HCT116 (cell line): ENCODE measurements at regions not wholly inside any gene's neighbourhood (a gene's known extent, or its start where the extent isn't known, plus 50 kb on each side); places are given as distances from the start of the nearest gene placed in this dataset.

Source experiments
- ATAC-seq: fragments of 200-7000 bp; cut with Tn5 transposase; 2 replicates; pipeline ENCODE4 v1.9.1; 2020; ENCODE audit warnings: mild to moderate bottlenecking, moderate library complexity
- BruUV-seq: library from RNA; stranded (reverse); fragments of 400-500 nt; replicated peaks from 2 replicates; lab custom pipeline; 2021; lab: Mats Ljungman, UMichigan
- CTCF ChIA-PET: fragments of 300-600 bp; sonication (Branson Sonifier 250); formaldehyde crosslinking; loops from one replicate; lab custom pipeline; 2021; ENCODE audit warnings: antibody characterized with exemption; lab: Charles Lee
- POLR2A ChIA-PET: fragments of 300-600, 350-600 bp; sonication (Branson Sonifier 250); formaldehyde crosslinking; loops from one replicate; lab custom pipeline; 2021; ENCODE audit warnings: antibody characterized with exemption; lab: Charles Lee
- RAD21 ChIA-PET, 2 experiments: fragments of 300-600 bp; sonication (Branson Sonifier 250); formaldehyde crosslinking; loops; one replicate each; lab custom pipeline; 2023; ENCODE audit warnings: low total read pairs in 2 of 2; ENCODE audit not compliant: uncharacterized antibody in 2 of 2, unreplicated experiment in 2 of 2, low non-redundant PET in 1 of 2; lab: Charles Lee
- DNase-seq: peaks from one replicate; pipeline ENCODE4 v3.0.0-alpha.2; 2010; ENCODE audit warnings: low read depth, low spot score
- H2AFZ ChIP-seq: fragments of 200-600 bp; shearing (Covaris generic), sonication (generic); 2 replicates; pipeline ENCODE4 v1.6.1; 2017; ENCODE audit warnings: low read depth, mixed run types, mixed read lengths, antibody characterized with exemption, low read length; ENCODE audit not compliant: poor library complexity, severe bottlenecking
- H3K27ac ChIP-seq: 2 replicates; pipeline ENCODE4 v1.5.1; 2012; ENCODE audit warnings: low read depth, low read length
- H3K27me3 ChIP-seq: fragments of 200-600 bp; sonication (generic); 2 replicates; pipeline ENCODE4 v1.6.1; 2016; ENCODE audit warnings: mixed run types, low read length, mixed read lengths; ENCODE audit not compliant: insufficient read depth
- H3K36me3 ChIP-seq, 2 experiments: fragments of 200-500 bp in 1 of 2; fragments of 200-600 bp in 1 of 2; sonication (Bioruptor generic) in 1 of 2; sonication (generic) in 1 of 2; 2 replicates each; pipeline versions ENCODE4 v1.5.1 to v1.6.1; 2014 to 2016; ENCODE audit warnings: low read length in 2 of 2, inconsistent platforms in 1 of 2, mixed read lengths in 1 of 2, mixed run types in 1 of 2; ENCODE audit not compliant: insufficient read depth in 2 of 2, control insufficient read depth in 1 of 2
- H3K4me1 ChIP-seq, 2 experiments: fragments of 200-600 bp in 1 of 2; sonication (generic) in 1 of 2; 2 replicates each; pipeline versions ENCODE4 v1.5.1 to v1.6.1; 2012 to 2017; ENCODE audit warnings: low read length in 2 of 2, inconsistent platforms in 1 of 2, mild to moderate bottlenecking in 1 of 2, mixed read lengths in 1 of 2, mixed run types in 1 of 2, moderate library complexity in 1 of 2; ENCODE audit not compliant: insufficient read depth in 2 of 2, control insufficient read depth in 1 of 2
- H3K4me2 ChIP-seq: fragments of 200-600 bp; sonication (generic); 2 replicates; pipeline ENCODE4 v1.6.1; 2017; ENCODE audit warnings: mixed run types, low read length, mixed read lengths
- H3K4me3 ChIP-seq, 2 experiments: fragments of 200-600 bp in 1 of 2; sonication (generic) in 1 of 2; replicated peaks in 1 of 2; 2 replicates each; pipeline ENCODE4 v1.5.1; 2011 to 2016; ENCODE audit warnings: low read length in 2 of 2, control low read depth in 1 of 2, low read depth in 1 of 2, mild to moderate bottlenecking in 1 of 2, mixed read lengths in 1 of 2, mixed run types in 1 of 2
- H3K79me2 ChIP-seq: fragments of 200-600 bp; sonication (generic); 2 replicates; pipeline ENCODE4 v1.6.1; 2017; ENCODE audit warnings: mild to moderate bottlenecking, mixed run types, low read length, moderate library complexity, mixed read lengths; ENCODE audit not compliant: insufficient read depth
- H3K9ac ChIP-seq: fragments of 200-600 bp; sonication (generic); 2 replicates; pipeline ENCODE4 v1.6.1; 2016; ENCODE audit warnings: low read length, mixed read lengths
- H3K9me2 ChIP-seq: fragments of 200-600 bp; sonication (generic), shearing (Covaris generic); 2 replicates; pipeline ENCODE4 v1.6.1; 2017; ENCODE audit warnings: mixed run types, mild to moderate bottlenecking, moderate library complexity; ENCODE audit not compliant: insufficient read depth
- H3K9me3 ChIP-seq, 2 experiments: fragments of 200-500 bp in 1 of 2; fragments of 200-600 bp in 1 of 2; sonication (Bioruptor generic) in 1 of 2; sonication (generic) in 1 of 2; 2 replicates each; pipeline ENCODE4 v1.6.1; 2014 to 2017; ENCODE audit warnings: low read length in 2 of 2, mixed read lengths in 2 of 2, inconsistent platforms in 1 of 2, low read depth in 1 of 2, mild to moderate bottlenecking in 1 of 2, mixed run types in 1 of 2, moderate library complexity in 1 of 2; ENCODE audit not compliant: control insufficient read depth in 1 of 2, insufficient read depth in 1 of 2
- H4K20me1 ChIP-seq: fragments of 200-600 bp; sonication (generic), shearing (Covaris generic); 2 replicates; pipeline ENCODE4 v1.6.1; 2017; ENCODE audit warnings: mixed run types, mild to moderate bottlenecking, moderate library complexity; ENCODE audit not compliant: insufficient read depth
- ATF3 ChIP-seq: IDR thresholded peaks from 2 replicates; pipeline ENCODE4 v1.6.1; 2012
- CBX3 ChIP-seq: IDR thresholded peaks from 2 replicates; pipeline ENCODE4 v1.6.1; 2012; ENCODE audit warnings: low read depth
- CEBPB ChIP-seq: IDR thresholded peaks from 2 replicates; pipeline ENCODE4 v1.6.1; 2012; ENCODE audit warnings: low read depth
- CTCF ChIP-seq, 3 experiments: fragments of 200-600 bp in 1 of 3; sonication (generic) in 1 of 3; IDR thresholded peaks in 2 of 3; conservative IDR thresholded peaks in 1 of 3; 2 replicates each; pipeline ENCODE4 v1.5.1; 2012 to 2017; ENCODE audit warnings: low read depth in 2 of 3, low read length in 2 of 3, antibody characterized with exemption in 1 of 3, borderline replicate concordance in 1 of 3, control low read depth in 1 of 3, mild to moderate bottlenecking in 1 of 3, mixed read lengths in 1 of 3, mixed run types in 1 of 3, moderate library complexity in 1 of 3; ENCODE audit not compliant: insufficient read depth in 1 of 3
- EGR1 ChIP-seq: IDR thresholded peaks from 2 replicates; pipeline ENCODE4 v1.6.1; 2012; ENCODE audit warnings: low read depth
- ELF1 ChIP-seq: IDR thresholded peaks from 2 replicates; pipeline ENCODE4 v1.6.1; 2012; ENCODE audit warnings: low read depth, borderline replicate concordance
- EZH2 ChIP-seq: fragments of 200-600 bp; sonication (generic); IDR thresholded peaks from 2 replicates; pipeline ENCODE4 v1.6.1; 2017; ENCODE audit warnings: antibody characterized with exemption, mixed run types
- JUND ChIP-seq: IDR thresholded peaks from 2 replicates; pipeline ENCODE4 v1.6.1; 2012
- MAX ChIP-seq: IDR thresholded peaks from 2 replicates; pipeline ENCODE4 v1.6.1; 2012
- POLR2A ChIP-seq: IDR thresholded peaks from 2 replicates; pipeline ENCODE4 v1.7.0; 2011; ENCODE audit warnings: borderline replicate concordance; ENCODE audit not compliant: insufficient read depth, insufficient read length; ENCODE audit errors: extremely low read depth
- POLR2AphosphoS5 ChIP-seq: IDR thresholded peaks from 2 replicates; pipeline ENCODE4 v1.6.1; 2011; ENCODE audit warnings: mild to moderate bottlenecking, low read depth, low read length, moderate library complexity
- RAD21 ChIP-seq: IDR thresholded peaks from 2 replicates; pipeline ENCODE4 v1.6.1; 2012; ENCODE audit warnings: low read depth, mild to moderate bottlenecking
- SP1 ChIP-seq: IDR thresholded peaks from 2 replicates; pipeline ENCODE4 v1.6.1; 2012; ENCODE audit warnings: low read depth
- TCF7L2 ChIP-seq: IDR thresholded peaks from 2 replicates; pipeline ENCODE4 v1.7.0; 2011; ENCODE audit warnings: borderline replicate concordance, inconsistent platforms; ENCODE audit not compliant: insufficient read depth, insufficient read length; ENCODE audit errors: extremely low read depth
- YY1 ChIP-seq: IDR thresholded peaks from 2 replicates; pipeline ENCODE4 v1.6.1; 2011; ENCODE audit warnings: low read length, low read depth, moderate library complexity, mild to moderate bottlenecking; ENCODE audit not compliant: insufficient replicate concordance; ENCODE audit errors: extremely low read depth
- ZBTB33 ChIP-seq: IDR thresholded peaks from 2 replicates; pipeline ENCODE4 v1.6.1; 2011; ENCODE audit warnings: mild to moderate bottlenecking, low read length, moderate library complexity; ENCODE audit not compliant: insufficient replicate concordance; ENCODE audit errors: extremely low read depth
- ZFX ChIP-seq: fragments of 450-650 bp; IDR thresholded peaks from 2 replicates; pipeline ENCODE4 v1.6.1; 2017
- ZNF274 ChIP-seq: fragments of 200-500 bp; sonication (Bioruptor generic); IDR thresholded peaks from 2 replicates; pipeline ENCODE4 v1.6.1; 2014; ENCODE audit warnings: mild to moderate bottlenecking, low read depth, low read length, inconsistent platforms
- intact Hi-C: fragments of 100-400 bp; cut with micrococcal nuclease; formaldehyde crosslinking; loops from 2 replicates; pipeline ENCODE4 v1.10.0; 2022

- ChIA-PET RAD21 (interaction anchor here (0.6 to 1.2 kb wide), 2 partner anchors 26 to 72 kb away, joined by 3 read pairs; no protein-coding TSS in a partner anchor), CTCF (no interaction called here), POLR2A (no interaction called here)
- Histone ChIP-seq H3K27me3 (no peaks in the 10 kb centered on the region), H3K9me3 (no peaks in the 10 kb centered on the region; a peak in 1 of 4 replicates), H3K79me2 (no peaks in the 10 kb centered on the region), H3K4me3 (no peak overlapping the region), H3K9me2 (no peaks in the 10 kb centered on the region), H3K27ac (no peak overlapping the region), H3K4me1 (peaks cover 0 to 3% of the 10 kb centered on the region in 2 experiments; a peak in 1 of 4 replicates), H3K4me2 (no peak overlapping the region), H2AFZ (no peak overlapping the region), H4K20me1 (no peaks in the 10 kb centered on the region), H3K36me3 (no peaks in the 10 kb centered on the region), H3K9ac (no peak overlapping the region)
- ATAC-seq = no peak
- TF ChIP-seq YY1 = no peak
- TF ChIP-seq TCF7L2 = no peak
- no peak for TF ChIP-seq ZNF274
- no TSS peak for BruUV-seq
- intact Hi-C loops = loop anchor here (2.0 to 5.0 kb wide), 2 partner anchors 577 to 719 kb away; no protein-coding TSS in a partner anchor
- no peak for DNase-seq
Measured at GRCh38 chr9:124121725-124122124, 110.2 kb downstream of the LHX2 start.

GRCh38 chr9:124122321-124122720, 110.8 kb downstream of the LHX2 start:
- H3K9ac ChIP-seq = no peak overlapping the region
- no peaks in the 10 kb centered on the region for H4K20me1 ChIP-seq
- no peak overlapping the region for H3K4me3 ChIP-seq
- intact Hi-C loops = loop anchor here (2.0 to 5.0 kb wide), 2 partner anchors 578 to 720 kb away; no protein-coding TSS in a partner anchor
- H3K4me1 ChIP-seq = peaks cover 0 to 3% of the 10 kb centered on the region in 2 experiments; a peak in 1 of 4 replicates
- BruUV-seq = no TSS peak
- no peak overlapping the region for H2AFZ ChIP-seq
- no peaks in the 10 kb centered on the region for H3K79me2 ChIP-seq
- ChIA-PET RAD21 (interaction anchor here (0.6 to 1.2 kb wide), 2 partner anchors 27 to 73 kb away, joined by 3 read pairs; no protein-coding TSS in a partner anchor), POLR2A (no interaction called here), CTCF (interaction anchor here (0.9 to 1.2 kb wide), 2 partner anchors 265 to 267 kb away, joined by 3 to 4 read pairs; no protein-coding TSS in a partner anchor)
- H3K9me3 ChIP-seq = no peaks in the 10 kb centered on the region
- no peaks in the 10 kb centered on the region for H3K36me3 ChIP-seq
- no peak overlapping the region for H3K27ac ChIP-seq
- H3K9me2 ChIP-seq = no peaks in the 10 kb centered on the region
- no peak overlapping the region for H3K4me2 ChIP-seq
- ATAC-seq = no peak
- no peak for DNase-seq
- H3K27me3 ChIP-seq = no peaks in the 10 kb centered on the region
- no peak for TF ChIP-seq SP1
- TF ChIP-seq TCF7L2 = no peak
- no peak for TF ChIP-seq ATF3
- TF ChIP-seq CEBPB = no peak
- TF ChIP-seq ELF1 = no peak
- no peak for TF ChIP-seq POLR2AphosphoS5
- TF ChIP-seq JUND = no peak
- no peak for TF ChIP-seq CTCF (IDR thresholded peaks at IDR 0.05 in 2 of 3, conservative IDR thresholded peaks at IDR 0.05 in 1 of 3; ENCODE audit: borderline replicate concordance in 1 of 3, insufficient read depth in 1 of 3, low read depth in 2 of 3, low read length in 2 of 3)
- TF ChIP-seq POLR2A = no peak
- no peak for TF ChIP-seq EGR1
- TF ChIP-seq RAD21 = no peak
- TF ChIP-seq ZBTB33 = no peak
- no peak for TF ChIP-seq ZFX
- no peak for TF ChIP-seq CBX3
- no peak for TF ChIP-seq MAX
- no peak for TF ChIP-seq EZH2
